ENCODE measurements at regions not wholly inside any gene's neighbourhood (a gene's known extent, or its start where the extent isn't known, plus 50 kb on each side); places are given as distances from the start of the nearest gene placed in this dataset.

GRCh38 chr15:47652844-47653243 lies 64.5 kb upstream of the SEMA6D start:
- no peak for TF ChIP-seq CTCF (conservative IDR thresholded peaks at IDR 0.05; ENCODE audit: control insufficient read depth, insufficient read depth, low read depth, low read length)
- DNase-seq (ENCODE audit: low read depth), result no peak
- H3K4me3 ChIP-seq (ENCODE audit: control insufficient read depth, low read depth, low read length), result no peak overlapping the region

GRCh38 chr15:47661661-47662180 lies 55.6 kb upstream of the SEMA6D start:
- H3K4me3 ChIP-seq (ENCODE audit: control insufficient read depth, low read depth, low read length), result no peak overlapping the region
- DNase-seq (ENCODE audit: low read depth), result no peak
- TF ChIP-seq CTCF (conservative IDR thresholded peaks at IDR 0.05; ENCODE audit: control insufficient read depth, insufficient read depth, low read depth, low read length), result no peak

GRCh38 chr15:47663101-47663500 lies 54.2 kb upstream of the SEMA6D start:
- DNase-seq (ENCODE audit: low read depth), result peak; percentile 15
- TF ChIP-seq CTCF (conservative IDR thresholded peaks at IDR 0.05; ENCODE audit: control insufficient read depth, insufficient read depth, low read depth, low read length), result no peak
- H3K4me3 ChIP-seq (ENCODE audit: control insufficient read depth, low read depth, low read length), result no peak overlapping the region
